IMR-90 (cell line): ENCODE measurements at regions not wholly inside any gene's neighbourhood (a gene's known extent, or its start where the extent isn't known, plus 50 kb on each side); places are given as distances from the start of the nearest gene placed in this dataset.

Source experiments
- ATAC-seq: fragments of 200-7000 bp; cut with Tn5 transposase; 2 replicates; pipeline ENCODE4 v1.9.1; 2020; ENCODE audit warnings: low read depth, mild to moderate bottlenecking, moderate library complexity
- BruUV-seq: library from RNA; stranded (reverse); fragments of 400-500 nt; replicated peaks from 2 replicates; lab custom pipeline; 2021; lab: Mats Ljungman, UMichigan
- CTCF ChIA-PET: fragments of 300-600 bp; formaldehyde crosslinking; extraction: SDS; loops from one replicate; lab custom pipeline; 2021; ENCODE audit warnings: antibody characterized with exemption; lab: Yijun Ruan, JAX
- POLR2A ChIA-PET: fragments of 300-600 bp; sonication (Branson Sonifier 250); formaldehyde crosslinking; loops from one replicate; lab custom pipeline; 2022; ENCODE audit warnings: antibody characterized with exemption; ENCODE audit not compliant: unreplicated experiment; lab: Charles Lee
- DNase-seq: peaks from one replicate; pipeline ENCODE4 v3.0.0; 2013
- H2AFZ ChIP-seq: replicated peaks from 2 replicates; pipeline ENCODE3; 2013; ENCODE audit warnings: low read length, mild to moderate bottlenecking; ENCODE audit not compliant: poor library complexity
- H2AK5ac ChIP-seq: 2 replicates; pipeline ENCODE4 v1.6.1; 2013; ENCODE audit warnings: low read depth, low read length, inconsistent platforms
- H2AK9ac ChIP-seq: replicated peaks from 2 replicates; pipeline ENCODE3; 2013; ENCODE audit warnings: mild to moderate bottlenecking, low read depth, low read length, moderate library complexity; ENCODE audit not compliant: poor library complexity
- H2BK120ac ChIP-seq: 2 replicates; pipeline ENCODE4 v1.6.1; 2013; ENCODE audit warnings: low read depth, low read length, inconsistent platforms
- H2BK15ac ChIP-seq: 3 replicates; pipeline ENCODE4 v1.6.1; 2013; ENCODE audit warnings: low read depth, low read length, inconsistent platforms
- H2BK20ac ChIP-seq: 2 replicates; pipeline ENCODE4 v1.6.1; 2013; ENCODE audit warnings: low read depth, mild to moderate bottlenecking, inconsistent platforms, low read length, moderate library complexity
- H2BK5ac ChIP-seq: 2 replicates; pipeline ENCODE4 v1.6.1; 2013; ENCODE audit warnings: mild to moderate bottlenecking, low read depth, low read length, inconsistent platforms; ENCODE audit not compliant: poor library complexity, severe bottlenecking
- H3K14ac ChIP-seq: replicated peaks from 2 replicates; pipeline ENCODE4 v1.6.1; 2013; ENCODE audit warnings: low read depth, low read length, inconsistent platforms
- H3K18ac ChIP-seq: 2 replicates; pipeline ENCODE4 v1.6.1; 2013; ENCODE audit warnings: low read depth, low read length, control low read depth
- H3K23ac ChIP-seq: 2 replicates; pipeline ENCODE4 v1.6.1; 2013; ENCODE audit warnings: low read depth, low read length, inconsistent platforms
- H3K27ac ChIP-seq: 2 replicates; pipeline ENCODE4 v1.5.1; 2013; ENCODE audit warnings: mild to moderate bottlenecking, control low read depth, low read length; ENCODE audit not compliant: insufficient read depth
- H3K27me3 ChIP-seq: 2 replicates; pipeline ENCODE4 v1.6.1; 2013; ENCODE audit warnings: low read length; ENCODE audit not compliant: control insufficient read depth, insufficient read depth
- H3K36me3 ChIP-seq: 2 replicates; pipeline ENCODE4 v1.6.1; 2013; ENCODE audit warnings: low read length, mixed read lengths; ENCODE audit not compliant: control insufficient read depth, insufficient read depth
- H3K4ac ChIP-seq: 2 replicates; pipeline ENCODE4 v1.6.1; 2013; ENCODE audit warnings: low read depth, low read length, inconsistent platforms
- H3K4me1 ChIP-seq: 2 replicates; pipeline ENCODE4 v1.6.1; 2013; ENCODE audit warnings: low read length, mixed read lengths; ENCODE audit not compliant: control insufficient read depth, insufficient read depth
- H3K4me2 ChIP-seq: 2 replicates; pipeline ENCODE4 v1.6.1; 2013; ENCODE audit warnings: low read depth, mild to moderate bottlenecking, control low read depth, low read length, moderate library complexity
- H3K4me3 ChIP-seq: 2 replicates; pipeline ENCODE4 v1.5.1; 2013; ENCODE audit warnings: low read depth, mild to moderate bottlenecking, control low read depth, low read length, moderate library complexity; ENCODE audit not compliant: insufficient read depth
- H3K56ac ChIP-seq: 2 replicates; pipeline ENCODE4 v1.6.1; 2013; ENCODE audit warnings: low read length, inconsistent platforms; ENCODE audit not compliant: insufficient read depth; ENCODE audit errors: extremely low read depth
- H3K79me1 ChIP-seq, 2 experiments: 2 replicates each; pipeline ENCODE4 v1.6.1; 2013; ENCODE audit warnings: low read length in 2 of 2, inconsistent platforms in 1 of 2, low read depth in 1 of 2
- H3K9ac ChIP-seq: 2 replicates; pipeline ENCODE4 v1.6.1; 2013; ENCODE audit warnings: low read depth, low read length, control low read depth
- H3K9me1 ChIP-seq: 2 replicates; pipeline ENCODE4 v1.6.1; 2013; ENCODE audit warnings: low read length, inconsistent platforms; ENCODE audit not compliant: insufficient read depth
- H3K9me3 ChIP-seq: 2 replicates; pipeline ENCODE4 v1.6.1; 2013; ENCODE audit warnings: low read length; ENCODE audit not compliant: control insufficient read depth, insufficient read depth
- H4K20me1 ChIP-seq: 2 replicates; pipeline ENCODE4 v1.6.1; 2013; ENCODE audit warnings: low read length, inconsistent platforms; ENCODE audit not compliant: insufficient read depth
- H4K5ac ChIP-seq: 2 replicates; pipeline ENCODE4 v1.6.1; 2013; ENCODE audit warnings: mild to moderate bottlenecking, low read depth, low read length, control low read depth
- H4K8ac ChIP-seq, 2 experiments: 2 replicates each; pipeline ENCODE4 v1.6.1; 2013; ENCODE audit warnings: low read depth in 2 of 2, low read length in 2 of 2, control low read depth in 1 of 2, inconsistent platforms in 1 of 2
- H4K91ac ChIP-seq: 2 replicates; pipeline ENCODE4 v1.6.1; 2013; ENCODE audit warnings: low read depth, low read length, inconsistent platforms; ENCODE audit not compliant: insufficient read depth
- CEBPB ChIP-seq: IDR thresholded peaks from 2 replicates; pipeline ENCODE4 v1.6.1; 2012; ENCODE audit warnings: low read depth, low read length, improper control_type of control experiment
- WGBS, 2 experiments: methylation state at CpG; one replicate each; pipeline versions ENCODE4 v1.1.5 to v1.1.7; 2013; ENCODE audit warnings: missing lambda C conversion rate in 2 of 2; ENCODE audit not compliant: insufficient read length in 1 of 2; ENCODE audit errors: extremely low coverage in 2 of 2; 5-methylcytosine and 5-hydroxymethylcytosine counted together
- dilution Hi-C: fragments of 300-500 bp; cut with HindIII; formaldehyde crosslinking; loops from one replicate; pipeline ENCODE4 v1.14.3; 2018; ENCODE audit warnings: low sequenced_read_pairs; ENCODE audit not compliant: unreplicated experiment
- in situ Hi-C: fragments of 300-500 bp; cut with MboI; formaldehyde crosslinking; loops from 3 replicates; pipeline ENCODE4 v1.14.3; 2019; ENCODE audit warnings: low sequenced_read_pairs, inconsistent platforms, mixed read lengths
- intact Hi-C: fragments of 100-400 bp; cut with micrococcal nuclease; formaldehyde crosslinking; loops from 2 replicates; pipeline ENCODE4 v1.10.0; 2022

DNA sequence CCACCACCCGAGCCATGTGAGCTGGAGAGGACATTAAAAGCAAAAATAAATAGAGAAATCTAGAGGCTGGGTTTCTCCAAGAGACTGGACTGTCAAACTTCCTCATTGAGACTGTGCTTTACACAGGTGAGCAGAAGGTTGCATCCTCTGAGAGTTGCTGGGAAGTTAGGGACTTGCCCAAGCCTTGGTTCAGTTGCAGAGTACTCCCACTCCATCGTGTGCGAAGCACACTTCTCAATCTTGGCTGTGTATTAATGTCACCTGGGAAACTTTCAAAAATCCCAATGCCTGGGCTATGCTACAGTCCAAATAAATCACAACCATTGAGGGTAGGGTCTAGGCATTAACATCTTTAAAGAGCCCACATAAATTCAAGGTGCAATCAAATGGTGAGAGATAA, 89.2 kb downstream of the ZNF330 start:
- CTCF ChIA-PET: no interaction called here
- no peak overlapping the region for H2BK20ac ChIP-seq
- POLR2A ChIA-PET: no interaction called here
- H3K14ac ChIP-seq: no peak overlapping the region
- no peak overlapping the region for H4K8ac ChIP-seq
- H3K4me3 ChIP-seq: no peak overlapping the region
- no peak for TF ChIP-seq CEBPB
- no peak overlapping the region for H4K91ac ChIP-seq
- H3K4me2 ChIP-seq: no peak overlapping the region
- H2AFZ ChIP-seq: no peak overlapping the region
- H4K5ac ChIP-seq: no peak overlapping the region
- dilution Hi-C loops: no loop called here
- no peak overlapping the region for H2BK5ac ChIP-seq
- H3K79me1 ChIP-seq: no peaks in the 10 kb centered on the region
- no TSS peak for BruUV-seq
- H3K4ac ChIP-seq: no peak overlapping the region
- no peaks in the 10 kb centered on the region for H3K9me1 ChIP-seq
- no peaks in the 10 kb centered on the region for H3K9me3 ChIP-seq
- H3K27me3 ChIP-seq: no peaks in the 10 kb centered on the region
- no peak overlapping the region for H2AK9ac ChIP-seq
- no CpG with 5 or more reads among the region's 3 CpGs for WGBS, 2 experiments
- ATAC-seq (no peak), DNase-seq (no peak)
- in situ Hi-C loops: no loop called here
- no peak overlapping the region for H3K18ac ChIP-seq
- no peak overlapping the region for H3K23ac ChIP-seq
- H2BK120ac ChIP-seq: no peak overlapping the region
- no peaks in the 10 kb centered on the region for H4K20me1 ChIP-seq
- no peaks in the 10 kb centered on the region for H3K36me3 ChIP-seq
- no peak overlapping the region for H3K9ac ChIP-seq
- H2BK15ac ChIP-seq: no peak overlapping the region
- H3K56ac ChIP-seq: no peak overlapping the region
- peaks cover 2% of the 10 kb centered on the region for H3K4me1 ChIP-seq
- intact Hi-C loops: no loop called here
- no peak overlapping the region for H2AK5ac ChIP-seq
- no peak overlapping the region for H3K27ac ChIP-seq
